ENCODE measurements at regions not wholly inside any gene's neighbourhood (a gene's known extent, or its start where the extent isn't known, plus 50 kb on each side); places are given as distances from the start of the nearest gene placed in this dataset.
"Not testable (repeated sequence)": the region's sequence is repeated elsewhere in the genome, so short reads cannot be mapped to it uniquely, and the experiment has no call there.

GRCh38 chrX:41018391-41019040 lies 66.7 kb upstream of the USP9X start:
- not testable (repeated sequence) for TF ChIP-seq POLR2AphosphoS5 (IDR thresholded peaks at IDR 0.05; ENCODE audit: insufficient read depth in 1 of 2, low read depth in 1 of 2); POLR2A (IDR thresholded peaks at IDR 0.05); CTCF (IDR thresholded peaks at IDR 0.05)
